K562 (cell line): ENCODE measurements at regions not wholly inside any gene's neighbourhood (a gene's known extent, or its start where the extent isn't known, plus 50 kb on each side); places are given as distances from the start of the nearest gene placed in this dataset.

Experiments used
- CHD7 ChIP-seq: fragments of 200-600 bp; sonication (generic); IDR thresholded peaks from one replicate; pipeline ENCODE4 v1.6.1; 2012; ENCODE audit warnings: mild to moderate bottlenecking, low read depth, low read length, inconsistent platforms
- FOS ChIP-seq: IDR thresholded peaks from 3 replicates; pipeline ENCODE4 v1.6.1; 2011; ENCODE audit not compliant: insufficient read length; ENCODE audit errors: extremely low read depth
- NR1H2 ChIP-seq: sonication (generic); formaldehyde crosslinking; IDR thresholded peaks from 2 replicates; pipeline ENCODE4 v1.4.0; 2020; ENCODE audit warnings: mild to moderate bottlenecking, missing genetic modification reagents
- PHB ChIP-seq: fragments of 250-450 bp; sonication (Bioruptor Pico); IDR thresholded peaks from 2 replicates; pipeline ENCODE4 v1.5.0; 2021
- POLR2H ChIP-seq: IDR thresholded peaks from 2 replicates; pipeline ENCODE4 v1.6.1; 2016; ENCODE audit warnings: missing genetic modification characterization, low read depth, mild to moderate bottlenecking, control low read depth, missing compliant biosample characterization, moderate library complexity
- THAP12 ChIP-seq: fragments of 250-450 bp; sonication (Bioruptor Pico); IDR thresholded peaks from 2 replicates; pipeline ENCODE4 v1.9.0; 2021; ENCODE audit warnings: mild to moderate bottlenecking, inconsistent platforms
- TRIM28 ChIP-seq: fragments of 450-650 bp; IDR thresholded peaks from 2 replicates; pipeline ENCODE4 v1.6.1; 2017
- ZNF431 ChIP-seq: sonication (generic); formaldehyde crosslinking; IDR thresholded peaks from 2 replicates; pipeline ENCODE4 v1.8.0; 2022; ENCODE audit warnings: mild to moderate bottlenecking, missing genetic modification reagents
- TF ChIP-seq, protein P1 (sequence below), 2 experiments: fragments of 150-350 bp in 1 of 2; IDR thresholded peaks; 2 replicates each; pipeline ENCODE4 v1.6.1; 2012 to 2016; ENCODE audit warnings: low read depth in 2 of 2, low read length in 2 of 2, mild to moderate bottlenecking in 1 of 2, moderate library complexity in 1 of 2
- TF ChIP-seq, protein P2 (sequence below): sonication (generic); formaldehyde crosslinking; IDR thresholded peaks from 2 replicates; pipeline ENCODE4 v1.5.0; 2020; ENCODE audit warnings: missing genetic modification reagents

GRCh38 chr9:105979290-105979689 lies 284.9 kb downstream of the TMEM38B start (continued):
- TF ChIP-seq CHD7 (no peak), TRIM28 (no peak), NR1H2 (CRISPR knock-in tag) (no peak), ZNF431 (CRISPR knock-in tag) (no peak), POLR2H (tag) (no peak), PHB (no peak), THAP12 (CRISPR knock-in tag) (no peak), FOS (no peak)
- TF ChIP-seq, protein P1, sequence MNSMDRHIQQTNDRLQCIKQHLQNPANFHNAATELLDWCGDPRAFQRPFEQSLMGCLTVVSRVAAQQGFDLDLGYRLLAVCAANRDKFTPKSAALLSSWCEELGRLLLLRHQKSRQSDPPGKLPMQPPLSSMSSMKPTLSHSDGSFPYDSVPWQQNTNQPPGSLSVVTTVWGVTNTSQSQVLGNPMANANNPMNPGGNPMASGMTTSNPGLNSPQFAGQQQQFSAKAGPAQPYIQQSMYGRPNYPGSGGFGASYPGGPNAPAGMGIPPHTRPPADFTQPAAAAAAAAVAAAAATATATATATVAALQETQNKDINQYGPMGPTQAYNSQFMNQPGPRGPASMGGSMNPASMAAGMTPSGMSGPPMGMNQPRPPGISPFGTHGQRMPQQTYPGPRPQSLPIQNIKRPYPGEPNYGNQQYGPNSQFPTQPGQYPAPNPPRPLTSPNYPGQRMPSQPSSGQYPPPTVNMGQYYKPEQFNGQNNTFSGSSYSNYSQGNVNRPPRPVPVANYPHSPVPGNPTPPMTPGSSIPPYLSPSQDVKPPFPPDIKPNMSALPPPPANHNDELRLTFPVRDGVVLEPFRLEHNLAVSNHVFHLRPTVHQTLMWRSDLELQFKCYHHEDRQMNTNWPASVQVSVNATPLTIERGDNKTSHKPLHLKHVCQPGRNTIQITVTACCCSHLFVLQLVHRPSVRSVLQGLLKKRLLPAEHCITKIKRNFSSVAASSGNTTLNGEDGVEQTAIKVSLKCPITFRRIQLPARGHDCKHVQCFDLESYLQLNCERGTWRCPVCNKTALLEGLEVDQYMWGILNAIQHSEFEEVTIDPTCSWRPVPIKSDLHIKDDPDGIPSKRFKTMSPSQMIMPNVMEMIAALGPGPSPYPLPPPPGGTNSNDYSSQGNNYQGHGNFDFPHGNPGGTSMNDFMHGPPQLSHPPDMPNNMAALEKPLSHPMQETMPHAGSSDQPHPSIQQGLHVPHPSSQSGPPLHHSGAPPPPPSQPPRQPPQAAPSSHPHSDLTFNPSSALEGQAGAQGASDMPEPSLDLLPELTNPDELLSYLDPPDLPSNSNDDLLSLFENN (IDR thresholded peaks at IDR 0.05; ENCODE audit: low read depth in 2 of 2, low read length in 2 of 2), result no peak
- TF ChIP-seq, protein P2, sequence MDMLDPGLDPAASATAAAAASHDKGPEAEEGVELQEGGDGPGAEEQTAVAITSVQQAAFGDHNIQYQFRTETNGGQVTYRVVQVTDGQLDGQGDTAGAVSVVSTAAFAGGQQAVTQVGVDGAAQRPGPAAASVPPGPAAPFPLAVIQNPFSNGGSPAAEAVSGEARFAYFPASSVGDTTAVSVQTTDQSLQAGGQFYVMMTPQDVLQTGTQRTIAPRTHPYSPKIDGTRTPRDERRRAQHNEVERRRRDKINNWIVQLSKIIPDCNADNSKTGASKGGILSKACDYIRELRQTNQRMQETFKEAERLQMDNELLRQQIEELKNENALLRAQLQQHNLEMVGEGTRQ (CRISPR knock-in tag), result no peak
